ENCODE measurements at regions not wholly inside any gene's neighbourhood (a gene's known extent, or its start where the extent isn't known, plus 50 kb on each side); places are given as distances from the start of the nearest gene placed in this dataset.

GRCh38 chr4:112852601-112853000 is 196.9 kb upstream of the ANK2 start:
- no peak for TF ChIP-seq POLR2AphosphoS5 (IDR thresholded peaks at IDR 0.05)
- TF ChIP-seq, protein P1, sequence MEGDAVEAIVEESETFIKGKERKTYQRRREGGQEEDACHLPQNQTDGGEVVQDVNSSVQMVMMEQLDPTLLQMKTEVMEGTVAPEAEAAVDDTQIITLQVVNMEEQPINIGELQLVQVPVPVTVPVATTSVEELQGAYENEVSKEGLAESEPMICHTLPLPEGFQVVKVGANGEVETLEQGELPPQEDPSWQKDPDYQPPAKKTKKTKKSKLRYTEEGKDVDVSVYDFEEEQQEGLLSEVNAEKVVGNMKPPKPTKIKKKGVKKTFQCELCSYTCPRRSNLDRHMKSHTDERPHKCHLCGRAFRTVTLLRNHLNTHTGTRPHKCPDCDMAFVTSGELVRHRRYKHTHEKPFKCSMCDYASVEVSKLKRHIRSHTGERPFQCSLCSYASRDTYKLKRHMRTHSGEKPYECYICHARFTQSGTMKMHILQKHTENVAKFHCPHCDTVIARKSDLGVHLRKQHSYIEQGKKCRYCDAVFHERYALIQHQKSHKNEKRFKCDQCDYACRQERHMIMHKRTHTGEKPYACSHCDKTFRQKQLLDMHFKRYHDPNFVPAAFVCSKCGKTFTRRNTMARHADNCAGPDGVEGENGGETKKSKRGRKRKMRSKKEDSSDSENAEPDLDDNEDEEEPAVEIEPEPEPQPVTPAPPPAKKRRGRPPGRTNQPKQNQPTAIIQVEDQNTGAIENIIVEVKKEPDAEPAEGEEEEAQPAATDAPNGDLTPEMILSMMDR (IDR thresholded peaks at IDR 0.05) = no peak

All from prostate gland (tissue), 2 donors.